ENCODE measurements at regions not wholly inside any gene's neighbourhood (a gene's known extent, or its start where the extent isn't known, plus 50 kb on each side); places are given as distances from the start of the nearest gene placed in this dataset.

DNA sequence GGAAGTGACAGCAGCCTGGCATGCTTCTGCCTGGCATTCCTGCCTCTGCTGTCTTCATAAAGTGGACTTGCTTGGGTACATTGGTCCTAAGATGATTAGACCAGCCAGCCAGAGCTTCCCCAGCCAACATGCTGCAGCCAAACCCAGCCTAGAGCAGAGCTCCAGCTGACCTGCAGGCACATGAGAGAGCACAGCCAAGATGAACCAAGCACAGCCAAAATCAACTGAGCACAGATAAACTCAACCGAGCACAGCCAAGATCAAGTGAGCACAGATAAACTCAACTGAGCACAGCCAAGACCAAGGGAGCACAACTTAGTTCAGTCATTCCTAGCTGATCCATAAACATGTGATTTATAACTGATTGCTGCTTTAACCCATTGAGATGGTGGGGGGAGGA lies 266.5 kb downstream of the MSX2 start:
- TF ChIP-seq, protein P1, sequence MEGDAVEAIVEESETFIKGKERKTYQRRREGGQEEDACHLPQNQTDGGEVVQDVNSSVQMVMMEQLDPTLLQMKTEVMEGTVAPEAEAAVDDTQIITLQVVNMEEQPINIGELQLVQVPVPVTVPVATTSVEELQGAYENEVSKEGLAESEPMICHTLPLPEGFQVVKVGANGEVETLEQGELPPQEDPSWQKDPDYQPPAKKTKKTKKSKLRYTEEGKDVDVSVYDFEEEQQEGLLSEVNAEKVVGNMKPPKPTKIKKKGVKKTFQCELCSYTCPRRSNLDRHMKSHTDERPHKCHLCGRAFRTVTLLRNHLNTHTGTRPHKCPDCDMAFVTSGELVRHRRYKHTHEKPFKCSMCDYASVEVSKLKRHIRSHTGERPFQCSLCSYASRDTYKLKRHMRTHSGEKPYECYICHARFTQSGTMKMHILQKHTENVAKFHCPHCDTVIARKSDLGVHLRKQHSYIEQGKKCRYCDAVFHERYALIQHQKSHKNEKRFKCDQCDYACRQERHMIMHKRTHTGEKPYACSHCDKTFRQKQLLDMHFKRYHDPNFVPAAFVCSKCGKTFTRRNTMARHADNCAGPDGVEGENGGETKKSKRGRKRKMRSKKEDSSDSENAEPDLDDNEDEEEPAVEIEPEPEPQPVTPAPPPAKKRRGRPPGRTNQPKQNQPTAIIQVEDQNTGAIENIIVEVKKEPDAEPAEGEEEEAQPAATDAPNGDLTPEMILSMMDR (IDR thresholded peaks at IDR 0.05) = no peak
- no peak for TF ChIP-seq POLR2A (IDR thresholded peaks at IDR 0.05)

Measured in lower leg skin (tissue), 3 donors.